ENCODE measurements at regions not wholly inside any gene's neighbourhood (a gene's known extent, or its start where the extent isn't known, plus 50 kb on each side); places are given as distances from the start of the nearest gene placed in this dataset.

GRCh38 chr2:129861666-129862288 lies 117.7 kb upstream of the RAB6C start:
- TF ChIP-seq, protein P1, sequence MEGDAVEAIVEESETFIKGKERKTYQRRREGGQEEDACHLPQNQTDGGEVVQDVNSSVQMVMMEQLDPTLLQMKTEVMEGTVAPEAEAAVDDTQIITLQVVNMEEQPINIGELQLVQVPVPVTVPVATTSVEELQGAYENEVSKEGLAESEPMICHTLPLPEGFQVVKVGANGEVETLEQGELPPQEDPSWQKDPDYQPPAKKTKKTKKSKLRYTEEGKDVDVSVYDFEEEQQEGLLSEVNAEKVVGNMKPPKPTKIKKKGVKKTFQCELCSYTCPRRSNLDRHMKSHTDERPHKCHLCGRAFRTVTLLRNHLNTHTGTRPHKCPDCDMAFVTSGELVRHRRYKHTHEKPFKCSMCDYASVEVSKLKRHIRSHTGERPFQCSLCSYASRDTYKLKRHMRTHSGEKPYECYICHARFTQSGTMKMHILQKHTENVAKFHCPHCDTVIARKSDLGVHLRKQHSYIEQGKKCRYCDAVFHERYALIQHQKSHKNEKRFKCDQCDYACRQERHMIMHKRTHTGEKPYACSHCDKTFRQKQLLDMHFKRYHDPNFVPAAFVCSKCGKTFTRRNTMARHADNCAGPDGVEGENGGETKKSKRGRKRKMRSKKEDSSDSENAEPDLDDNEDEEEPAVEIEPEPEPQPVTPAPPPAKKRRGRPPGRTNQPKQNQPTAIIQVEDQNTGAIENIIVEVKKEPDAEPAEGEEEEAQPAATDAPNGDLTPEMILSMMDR (optimal IDR thresholded peaks at IDR 0.05 in 1 of 3, IDR thresholded peaks at IDR 0.05 in 1 of 3, conservative IDR thresholded peaks at IDR 0.05 in 1 of 3; ENCODE audit: extremely low read depth in 1 of 3, insufficient read depth in 2 of 3, low read length in 3 of 3): no peak
- no peak for TF ChIP-seq EZH2 (IDR thresholded peaks at IDR 0.05; ENCODE audit: low read length)
